GM19397 (cell line): ENCODE measurements at regions not wholly inside any gene's neighbourhood (a gene's known extent, or its start where the extent isn't known, plus 50 kb on each side); places are given as distances from the start of the nearest gene placed in this dataset.

Source experiments
- ATAC-seq: cut with Tn5 transposase; IDR thresholded peaks from one replicate; pipeline ENCODE4 v1.9.1; 2021; ENCODE audit warnings: mild to moderate bottlenecking, moderate library complexity; ENCODE audit not compliant: unreplicated experiment

- ATAC-seq: no peak
These were observed 210.6 kb upstream of the UMPS start for GRCh38 chr3:124519591-124520194.

- ATAC-seq: no peak
These were observed 209.3 kb upstream of the UMPS start for GRCh38 chr3:124520970-124521369.

GRCh38 chr3:124522082-124522625 lies 208.1 kb upstream of the UMPS start:
- no peak for ATAC-seq

GRCh38 chr3:124526601-124527000 lies 203.7 kb upstream of the UMPS start:
- ATAC-seq: no peak

GRCh38 chr3:124529826-124530571 lies 200.3 kb upstream of the UMPS start:
- ATAC-seq: no peak

- ATAC-seq: no peak
These were observed 199.3 kb upstream of the UMPS start for GRCh38 chr3:124530916-124531315.

- ATAC-seq: no peak
These were observed 198.2 kb upstream of the UMPS start for GRCh38 chr3:124532071-124532470.

GRCh38 chr3:124535306-124535705 lies 194.9 kb upstream of the UMPS start:
- no peak for ATAC-seq

GRCh38 chr3:124540550-124541211 lies 189.6 kb upstream of the UMPS start:
- ATAC-seq: no peak

- no peak for ATAC-seq
These were observed 187.9 kb upstream of the UMPS start for GRCh38 chr3:124542214-124542869.

- no peak for ATAC-seq
These were observed 184.4 kb upstream of the UMPS start for GRCh38 chr3:124545891-124546290.

- no peak for ATAC-seq
These were observed 178.0 kb upstream of the UMPS start for GRCh38 chr3:124552224-124552623.

GRCh38 chr3:124553178-124553577 lies 177.1 kb upstream of the UMPS start:
- no peak for ATAC-seq

- no peak for ATAC-seq
These were observed 173.6 kb upstream of the UMPS start for GRCh38 chr3:124556636-124557035.

- ATAC-seq: no peak
These were observed 172.6 kb upstream of the UMPS start for GRCh38 chr3:124557433-124558232.

GRCh38 chr3:124558991-124559845 lies 171.0 kb upstream of the UMPS start:
- ATAC-seq: no peak

- no peak for ATAC-seq
These were observed 170.2 kb upstream of the UMPS start for GRCh38 chr3:124559846-124560574.

GRCh38 chr3:124560666-124561215 lies 169.5 kb upstream of the UMPS start:
- ATAC-seq: no peak

- no peak for ATAC-seq
These were observed 167.5 kb upstream of the UMPS start for GRCh38 chr3:124562769-124563168.
